Activated T-helper 1 cell treated with anti-CD3 and anti-CD28 coated beads, Interleukin-12 subunit alpha, Interleukin-12 subunit beta, Interleukin-2, Interleukin-4 antibody, amounts not matched to agents 30 ng/mL and 10 ng/mL and 1 ng/mL, durations not matched to agents 14 hours and 24 hours and 36 hours (primary cell): ENCODE measurements at regions not wholly inside any gene's neighbourhood (a gene's known extent, or its start where the extent isn't known, plus 50 kb on each side); places are given as distances from the start of the nearest gene placed in this dataset.
"Not testable (repeated sequence)": the region's sequence is repeated elsewhere in the genome, so short reads cannot be mapped to it uniquely, and the experiment has no call there.

ENCODE experiments used
- DNase-seq: peaks from one replicate; pipeline ENCODE4 v3.0.0; 2021; ENCODE audit warnings: low spot score
- H3K27ac Mint-ChIP-seq: one replicate; pipeline ENCODE4 v1.8.0; 2021; ENCODE audit warnings: mild to moderate bottlenecking, mixed read lengths
- H3K27me3 Mint-ChIP-seq: one replicate; pipeline ENCODE4 v1.8.0; 2022; ENCODE audit warnings: mild to moderate bottlenecking, moderate library complexity, mixed read lengths; ENCODE audit not compliant: insufficient read depth
- H3K36me3 Mint-ChIP-seq: one replicate; pipeline ENCODE4 v1.8.0; 2021; ENCODE audit warnings: low read depth, mixed read lengths
- H3K4me1 Mint-ChIP-seq: one replicate; pipeline ENCODE4 v1.8.0; 2021; ENCODE audit warnings: low read depth, mixed read lengths
- H3K4me3 Mint-ChIP-seq: one replicate; pipeline ENCODE4 v1.8.0; 2021; ENCODE audit warnings: mild to moderate bottlenecking, moderate library complexity, mixed read lengths
- H3K9me3 Mint-ChIP-seq: one replicate; pipeline ENCODE4 v1.8.0; 2021; ENCODE audit warnings: mixed read lengths
- intact Hi-C: fragments of 100-400 bp; cut with micrococcal nuclease; formaldehyde crosslinking; loops from one replicate; pipeline ENCODE4 v1.15.1; 2024

DNA sequence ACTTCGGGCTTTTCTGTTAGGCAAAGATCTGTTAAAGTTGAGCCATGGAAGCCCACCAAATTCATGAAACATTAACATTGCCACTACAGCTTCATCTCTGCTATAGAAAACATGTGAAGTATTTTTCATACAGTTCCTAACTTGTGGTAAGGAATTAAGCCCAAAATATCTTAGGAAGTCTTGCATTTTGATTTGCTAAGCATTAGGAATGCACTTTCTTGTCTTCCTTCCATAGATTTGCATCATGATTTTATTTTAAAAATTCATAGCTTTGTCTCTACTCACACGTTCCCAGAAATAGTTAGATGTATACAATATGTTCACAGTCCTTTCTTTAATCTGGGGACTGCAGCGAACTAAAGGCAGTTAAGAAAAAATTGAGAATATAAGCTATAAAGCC is 325.6 kb downstream of the CENPW start:
- H3K36me3 Mint-ChIP-seq, result no peaks in the 10 kb centered on the region
- H3K9me3 Mint-ChIP-seq, result no peaks in the 10 kb centered on the region
- no peak for DNase-seq
- no peak overlapping the region for H3K4me3 Mint-ChIP-seq
- H3K27me3 Mint-ChIP-seq, result no peaks in the 10 kb centered on the region
- intact Hi-C loops, result no loop called here
- H3K4me1 Mint-ChIP-seq, result no peaks in the 10 kb centered on the region
- H3K27ac Mint-ChIP-seq, result no peak overlapping the region

DNA sequence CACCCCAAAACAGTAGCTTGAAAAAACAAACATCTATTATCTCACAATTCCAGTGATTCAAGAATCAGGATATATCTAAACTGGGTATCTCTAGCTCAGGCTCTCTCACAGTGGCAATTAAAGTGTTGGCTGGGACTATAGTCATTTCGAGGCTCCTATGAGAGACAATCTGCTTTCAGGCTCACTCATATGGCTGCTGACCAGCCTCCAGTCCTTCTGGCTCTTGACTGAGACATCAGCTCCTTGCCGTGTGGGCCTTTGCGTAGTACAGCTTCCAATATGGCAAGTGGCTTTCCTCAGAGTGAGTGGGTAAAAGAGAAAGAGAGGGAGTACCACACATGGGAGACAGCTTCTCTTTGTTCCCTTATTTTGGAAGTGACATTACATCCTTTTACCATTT is 327.2 kb downstream of the CENPW start:
- no peaks in the 10 kb centered on the region for H3K9me3 Mint-ChIP-seq
- no peak overlapping the region for H3K27ac Mint-ChIP-seq
- no peaks in the 10 kb centered on the region for H3K36me3 Mint-ChIP-seq
- no peak for DNase-seq
- H3K4me3 Mint-ChIP-seq, result no peak overlapping the region
- no peaks in the 10 kb centered on the region for H3K4me1 Mint-ChIP-seq
- H3K27me3 Mint-ChIP-seq, result no peaks in the 10 kb centered on the region
- intact Hi-C loops, result no loop called here

DNA sequence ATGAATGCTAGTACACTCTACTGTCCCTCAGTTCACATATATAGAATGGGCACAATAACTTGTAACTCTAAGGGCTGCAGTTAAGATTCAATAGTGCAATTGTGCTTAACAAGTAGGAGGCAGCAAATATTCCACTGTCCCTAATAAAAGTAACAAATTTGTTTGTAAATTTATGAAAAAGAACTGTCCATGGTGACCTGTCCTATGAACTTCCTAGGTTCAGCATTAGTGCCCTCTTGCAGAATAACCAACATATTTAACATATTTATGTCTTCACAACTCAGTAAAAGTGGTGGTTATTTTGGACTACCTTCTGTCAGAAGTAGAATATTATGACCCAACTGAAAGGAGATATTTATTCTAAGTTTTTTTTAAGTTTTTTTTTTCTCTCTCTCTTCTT is 327.8 kb downstream of the CENPW start:
- H3K27ac Mint-ChIP-seq, result no peak overlapping the region
- no peaks in the 10 kb centered on the region for H3K36me3 Mint-ChIP-seq
- H3K9me3 Mint-ChIP-seq, result no peaks in the 10 kb centered on the region
- H3K27me3 Mint-ChIP-seq, result no peaks in the 10 kb centered on the region
- intact Hi-C loops, result no loop called here
- DNase-seq, result no peak
- H3K4me3 Mint-ChIP-seq, result no peak overlapping the region
- H3K4me1 Mint-ChIP-seq, result no peaks in the 10 kb centered on the region

DNA sequence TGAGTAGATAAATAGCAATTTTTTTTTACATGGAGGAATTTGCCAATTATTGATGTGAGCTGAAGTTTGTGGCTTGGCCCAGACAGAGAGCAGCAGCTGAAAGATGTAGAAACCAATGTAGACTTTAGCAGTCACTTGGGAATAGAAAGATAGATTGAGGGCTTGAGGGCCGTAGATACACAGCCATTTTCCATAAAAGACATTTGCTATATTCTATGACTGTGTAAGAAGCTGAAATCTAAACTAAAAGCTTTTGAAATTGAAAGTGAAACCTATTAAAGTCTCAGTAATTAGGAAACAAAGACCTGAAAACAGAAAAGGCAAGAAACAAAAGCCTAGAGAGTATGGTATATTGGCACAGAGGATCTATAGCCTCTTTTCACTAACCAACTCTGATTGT is 332.7 kb downstream of the CENPW start:
- no peak overlapping the region for H3K27ac Mint-ChIP-seq
- H3K9me3 Mint-ChIP-seq, result no peaks in the 10 kb centered on the region
- H3K36me3 Mint-ChIP-seq, result no peaks in the 10 kb centered on the region
- no peak overlapping the region for H3K4me3 Mint-ChIP-seq
- intact Hi-C loops, result no loop called here
- H3K27me3 Mint-ChIP-seq, result peaks cover 1% of the 10 kb centered on the region
- H3K4me1 Mint-ChIP-seq, result no peaks in the 10 kb centered on the region
- no peak for DNase-seq

DNA sequence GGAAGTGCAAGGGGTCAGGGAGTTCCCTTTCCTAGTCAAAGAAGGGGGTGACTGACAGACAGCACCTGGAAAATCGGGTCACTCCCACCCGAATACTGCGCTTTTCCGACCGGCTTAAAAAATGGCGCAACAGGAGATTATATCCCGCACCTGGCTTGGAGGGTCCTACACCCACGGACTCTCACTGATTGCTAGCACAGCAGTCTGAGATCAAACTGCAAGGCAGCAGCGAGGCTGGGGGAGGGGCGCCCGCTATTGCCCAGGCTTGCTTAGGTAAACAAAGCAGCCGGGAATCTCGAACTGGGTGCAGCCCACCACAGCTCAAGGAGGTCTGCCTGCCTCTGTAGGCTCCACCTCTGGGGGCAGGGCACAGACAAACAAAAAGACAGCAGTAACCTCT is 333.8 kb downstream of the CENPW start:
- H3K9me3 Mint-ChIP-seq, H3K27me3 Mint-ChIP-seq, H3K4me3 Mint-ChIP-seq, intact Hi-C loops, H3K36me3 Mint-ChIP-seq, H3K27ac Mint-ChIP-seq, DNase-seq, H3K4me1 Mint-ChIP-seq: not testable (repeated sequence)

DNA sequence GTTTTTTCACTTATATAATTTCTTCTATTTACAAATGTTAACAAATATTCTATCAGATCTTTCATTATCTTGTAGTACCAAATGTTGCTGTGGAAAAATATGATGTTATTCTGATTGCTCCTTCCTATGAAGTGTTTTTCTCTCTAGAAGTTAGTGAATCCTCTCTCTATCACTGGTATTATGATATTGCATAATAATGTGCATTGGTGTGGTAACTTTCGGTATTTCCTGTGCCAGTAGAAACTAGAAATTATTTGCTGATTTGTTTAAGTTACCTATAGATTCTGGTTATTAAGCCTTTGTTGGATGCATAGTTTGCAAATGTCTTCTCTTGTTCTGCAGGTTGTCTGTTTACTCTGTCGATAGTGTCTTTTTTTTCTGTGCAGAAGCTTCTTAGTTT is 342.5 kb downstream of the CENPW start:
- Mint-ChIP-seq H3K36me3 (no peaks in the 10 kb centered on the region), H3K27ac (no peak overlapping the region), H3K4me3 (no peak overlapping the region), H3K4me1 (no peaks in the 10 kb centered on the region), H3K9me3 (no peaks in the 10 kb centered on the region), H3K27me3 (no peaks in the 10 kb centered on the region)
- no peak for DNase-seq
- intact Hi-C loops, result no loop called here

DNA sequence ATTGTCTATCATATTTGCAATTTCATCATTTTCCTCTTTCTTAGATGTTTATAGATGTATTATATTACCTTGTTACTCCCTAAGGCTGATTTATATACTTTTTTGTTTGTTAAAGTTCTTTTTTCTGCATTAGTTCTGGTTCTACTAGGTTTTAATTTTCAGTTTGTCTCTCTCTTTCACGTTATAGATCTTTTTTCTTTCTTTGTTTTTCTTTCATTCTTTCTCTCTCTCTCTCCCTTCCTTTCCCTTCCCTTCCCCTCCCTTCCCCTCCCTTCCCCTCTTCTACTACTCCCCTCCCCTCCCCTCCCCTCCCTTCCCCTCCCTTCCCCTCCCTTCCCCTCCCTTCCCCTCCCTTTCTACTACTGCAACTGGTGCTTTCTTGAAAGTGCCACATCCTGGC is 345.3 kb downstream of the CENPW start:
- Mint-ChIP-seq H3K27ac (no peak overlapping the region), H3K9me3 (no peaks in the 10 kb centered on the region), H3K27me3 (no peaks in the 10 kb centered on the region), H3K4me3 (no peak overlapping the region), H3K36me3 (no peaks in the 10 kb centered on the region), H3K4me1 (no peaks in the 10 kb centered on the region)
- intact Hi-C loops, result no loop called here
- no peak for DNase-seq

DNA sequence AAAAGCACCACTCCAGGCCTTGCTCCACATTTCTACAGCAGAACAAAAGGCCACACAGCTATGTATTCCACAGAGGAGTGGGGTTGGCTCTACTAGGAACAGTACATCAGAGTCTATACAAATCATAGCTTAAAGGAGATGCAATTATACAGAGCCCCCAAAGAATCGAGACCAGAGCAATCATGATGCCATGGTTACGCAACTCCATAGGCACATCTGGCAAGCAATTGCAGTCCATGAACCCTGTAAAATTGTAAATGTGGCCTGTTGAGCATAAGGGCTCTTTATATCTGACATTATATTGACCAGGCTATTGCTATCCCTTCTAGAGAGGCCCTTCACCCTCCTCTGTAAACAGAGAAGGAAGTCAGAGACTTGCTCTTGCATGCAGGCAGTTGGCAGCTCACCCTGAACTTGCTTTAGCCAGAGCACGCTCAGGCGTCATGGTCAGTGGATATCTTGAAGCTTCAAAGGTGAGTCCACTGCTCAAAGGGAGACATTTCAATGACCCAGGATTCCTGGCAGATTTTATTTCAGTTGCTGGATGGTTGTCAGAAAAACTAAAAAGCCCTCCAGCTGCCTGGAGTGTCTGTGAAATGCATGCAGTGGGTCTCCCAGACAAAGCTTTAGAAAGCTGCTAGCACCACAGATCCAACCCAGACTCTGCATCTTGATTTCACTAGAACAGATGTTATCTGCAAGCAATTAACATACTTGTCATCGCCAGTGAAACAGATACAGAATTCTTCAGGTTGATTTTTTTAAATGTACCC is 357.2 kb downstream of the CENPW start:
- Mint-ChIP-seq H3K36me3 (no peaks in the 10 kb centered on the region), H3K27me3 (no peaks in the 10 kb centered on the region), H3K27ac (no peak overlapping the region), H3K9me3 (no peaks in the 10 kb centered on the region), H3K4me1 (no peaks in the 10 kb centered on the region), H3K4me3 (no peak overlapping the region)
- no peak for DNase-seq
- intact Hi-C loops, result no loop called here

DNA sequence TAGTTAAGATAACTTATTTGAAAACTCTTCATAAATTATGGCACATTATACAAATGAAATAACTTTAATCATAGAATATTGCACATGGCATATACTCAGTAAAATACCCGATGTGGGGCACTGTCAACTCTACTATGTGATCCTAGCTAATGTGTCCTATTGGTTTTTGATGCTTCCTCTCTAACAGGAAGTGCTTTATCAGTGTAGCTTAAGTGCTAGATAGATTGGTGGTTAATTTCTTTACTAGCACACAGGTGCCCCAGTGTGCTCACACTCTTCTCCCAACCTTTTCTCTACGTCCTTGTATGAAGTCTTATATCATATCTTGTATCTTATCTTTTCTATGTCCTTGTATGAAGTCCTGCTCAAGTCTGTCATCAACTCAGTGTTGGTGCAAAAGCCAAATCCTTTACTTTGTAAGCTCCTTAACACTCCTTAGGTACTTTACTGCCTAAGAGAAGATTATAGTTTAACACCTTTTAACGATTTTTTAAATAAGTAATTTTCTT is 358.9 kb downstream of the CENPW start:
- no peak for DNase-seq
- H3K9me3 Mint-ChIP-seq, result no peaks in the 10 kb centered on the region
- no peaks in the 10 kb centered on the region for H3K36me3 Mint-ChIP-seq
- H3K4me1 Mint-ChIP-seq, result no peaks in the 10 kb centered on the region
- H3K27ac Mint-ChIP-seq, result no peak overlapping the region
- no peaks in the 10 kb centered on the region for H3K27me3 Mint-ChIP-seq
- H3K4me3 Mint-ChIP-seq, result no peak overlapping the region
- intact Hi-C loops, result no loop called here

DNA sequence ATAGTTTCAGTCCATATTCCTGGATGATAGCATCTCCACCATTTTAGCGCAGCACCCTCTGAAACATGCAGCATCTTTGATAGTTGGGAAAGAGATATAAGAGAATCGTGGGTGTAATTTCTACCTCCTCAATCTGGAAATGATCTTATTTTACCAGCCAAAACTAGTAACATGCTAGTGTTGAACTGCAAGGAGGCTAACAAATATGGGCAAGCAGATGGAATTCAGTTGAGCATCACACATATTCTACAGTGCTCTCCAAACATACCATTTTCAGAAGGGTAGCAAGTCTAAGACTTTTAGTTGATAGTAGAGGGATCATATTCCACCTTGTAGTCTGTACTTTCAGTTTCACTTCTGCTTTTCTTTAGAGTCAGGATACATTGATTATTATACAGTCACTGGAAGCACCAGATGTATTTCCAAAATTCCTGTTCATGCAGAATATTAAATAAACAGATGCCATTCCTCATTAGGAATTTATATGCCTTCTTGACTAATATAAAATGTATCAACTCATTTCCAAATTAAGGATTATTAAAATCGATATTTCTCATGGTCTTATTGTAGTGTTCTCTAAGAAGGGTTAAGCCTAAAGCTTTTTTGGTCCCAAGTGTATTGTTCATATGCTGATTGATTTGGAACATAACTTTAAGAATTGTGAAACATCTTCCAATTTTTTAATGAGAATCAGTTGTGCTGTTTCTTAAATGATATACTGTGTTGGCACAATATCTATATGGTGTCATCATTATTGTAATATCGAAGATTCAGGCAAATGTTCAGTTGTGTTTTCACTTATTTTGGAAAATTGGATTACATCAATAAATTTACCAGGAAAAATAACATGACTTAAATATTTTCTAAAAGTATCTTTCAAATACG is 362.0 kb downstream of the CENPW start:
- no peak overlapping the region for H3K4me3 Mint-ChIP-seq
- H3K36me3 Mint-ChIP-seq, result no peaks in the 10 kb centered on the region
- H3K27me3 Mint-ChIP-seq, result no peaks in the 10 kb centered on the region
- H3K9me3 Mint-ChIP-seq, result no peaks in the 10 kb centered on the region
- intact Hi-C loops, result no loop called here
- no peak overlapping the region for H3K27ac Mint-ChIP-seq
- H3K4me1 Mint-ChIP-seq, result no peaks in the 10 kb centered on the region
- DNase-seq, result no peak

DNA sequence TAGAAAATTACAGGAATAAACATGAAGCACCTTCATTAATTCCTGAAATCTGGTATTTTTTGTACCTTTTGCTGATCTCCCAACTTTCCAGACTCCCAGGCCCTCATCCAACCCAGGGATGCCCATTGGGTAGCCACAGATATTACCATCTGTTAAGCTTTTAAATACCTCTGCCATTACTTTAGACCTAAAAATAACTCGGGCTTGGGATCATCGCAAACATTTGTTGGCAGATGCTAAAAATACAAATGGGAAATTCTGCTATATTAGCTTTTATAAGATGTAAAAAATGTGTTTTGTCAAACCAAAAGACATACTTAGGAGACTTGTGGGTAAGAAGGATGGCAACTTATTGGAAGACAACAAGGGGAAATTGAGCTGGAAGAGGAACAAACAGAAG is 376.1 kb downstream of the CENPW start:
- H3K36me3 Mint-ChIP-seq, result no peaks in the 10 kb centered on the region
- peaks cover 2% of the 10 kb centered on the region for H3K27me3 Mint-ChIP-seq
- no peak overlapping the region for H3K27ac Mint-ChIP-seq
- no peaks in the 10 kb centered on the region for H3K4me1 Mint-ChIP-seq
- no peak overlapping the region for H3K4me3 Mint-ChIP-seq
- no peak for DNase-seq
- H3K9me3 Mint-ChIP-seq, result no peaks in the 10 kb centered on the region
- intact Hi-C loops, result no loop called here

DNA sequence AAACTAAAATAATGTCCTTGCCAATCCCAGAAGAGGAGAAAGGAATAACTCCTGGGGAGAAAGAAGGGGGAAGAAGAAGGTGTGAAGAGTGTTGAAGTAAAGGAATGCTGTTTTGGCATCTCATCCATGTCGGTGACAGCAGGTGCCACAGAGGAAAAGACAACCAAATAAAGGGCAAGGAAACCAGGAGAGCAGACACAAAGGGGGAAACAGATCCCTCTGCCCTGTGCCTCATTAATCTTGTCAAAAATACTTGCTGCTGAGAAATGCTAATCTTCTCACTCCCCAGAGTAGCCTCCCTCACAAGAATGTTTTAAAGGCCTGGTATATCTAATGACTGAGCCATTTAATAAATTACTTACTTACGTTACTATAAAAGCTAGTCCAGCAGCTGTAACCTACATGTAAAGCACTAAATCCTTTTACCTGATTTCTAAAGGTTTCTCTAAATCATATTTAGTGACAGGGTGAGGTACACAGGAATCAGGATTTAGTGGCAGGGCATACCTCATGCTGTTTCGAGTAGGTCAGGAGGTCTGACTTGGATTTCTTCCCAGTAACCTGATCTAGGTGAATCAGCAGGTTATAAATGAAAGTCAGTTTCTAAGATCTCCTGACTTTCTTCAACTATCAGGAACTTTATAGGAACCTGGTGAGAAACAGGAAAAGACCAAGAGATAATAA is 377.1 kb downstream of the CENPW start:
- Mint-ChIP-seq H3K36me3 (no peaks in the 10 kb centered on the region), H3K27ac (no peak overlapping the region), H3K4me1 (no peaks in the 10 kb centered on the region), H3K27me3 (peaks cover 2% of the 10 kb centered on the region), H3K9me3 (no peaks in the 10 kb centered on the region), H3K4me3 (no peak overlapping the region)
- intact Hi-C loops, result no loop called here
- DNase-seq, result no peak
